HG03196 (cell line): ENCODE measurements at regions not wholly inside any gene's neighbourhood (a gene's known extent, or its start where the extent isn't known, plus 50 kb on each side); places are given as distances from the start of the nearest gene placed in this dataset.

ENCODE experiments used
- ATAC-seq: cut with Tn5 transposase; IDR thresholded peaks from one replicate; pipeline ENCODE4 v1.9.1; 2021; ENCODE audit not compliant: unreplicated experiment

DNA sequence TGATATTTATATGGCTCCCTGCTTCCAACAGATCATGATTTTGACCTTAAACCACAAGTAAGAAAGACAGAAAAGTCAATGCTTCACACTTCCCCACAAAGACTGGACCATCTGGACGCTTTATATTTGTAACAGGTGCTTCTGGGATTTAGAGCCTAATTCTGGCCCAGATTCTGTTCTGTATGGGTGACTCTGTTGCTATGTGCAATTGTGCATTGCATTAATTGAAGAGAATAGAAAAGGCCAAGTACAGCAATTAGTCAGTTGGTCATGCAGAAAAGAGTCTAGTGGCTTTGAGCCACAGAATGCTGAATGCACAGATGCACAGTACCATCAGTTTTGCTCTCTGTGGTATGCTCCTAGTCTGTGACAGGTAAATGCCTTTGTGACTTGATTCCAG, 657.4 kb upstream of the ATXN8OS start:
- no peak for ATAC-seq

DNA sequence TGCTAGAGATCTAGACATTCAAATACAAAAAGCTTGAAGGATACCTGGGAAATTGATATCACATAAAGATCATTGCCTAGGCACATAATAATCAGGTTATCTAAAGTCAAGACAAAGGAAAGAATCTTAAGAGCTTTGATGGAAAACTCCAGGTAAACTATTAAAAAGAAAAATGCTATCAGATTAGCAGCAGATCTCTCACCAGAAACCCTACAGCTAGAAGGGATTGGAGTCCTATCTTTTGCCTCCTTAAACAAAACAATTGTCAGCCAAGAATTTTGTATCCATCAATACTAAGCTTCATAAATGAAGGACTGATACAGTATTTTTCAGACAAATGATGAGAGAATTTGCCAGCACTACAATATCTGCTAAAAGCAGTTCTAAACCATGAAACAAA, 682.4 kb upstream of the ATXN8OS start:
- ATAC-seq, result no peak

DNA sequence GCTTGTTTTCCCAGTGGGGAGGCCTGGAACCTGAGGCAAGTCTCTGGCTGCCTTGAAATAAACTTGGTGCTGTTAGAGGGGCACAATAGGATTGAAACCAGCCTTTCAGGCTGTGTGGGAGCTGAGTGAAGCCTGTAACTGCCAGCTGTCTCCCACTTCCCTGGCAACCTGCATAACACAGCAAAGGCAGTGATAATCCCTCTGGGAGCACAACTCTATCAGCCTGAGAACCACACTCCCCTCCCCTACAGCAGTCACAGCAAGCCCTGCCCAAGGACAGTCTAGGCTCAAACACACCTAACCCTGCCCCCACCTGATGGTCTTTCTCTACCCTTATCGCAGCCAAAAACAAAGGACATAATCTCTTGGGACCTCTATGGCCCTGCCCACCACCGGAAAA, 683.8 kb upstream of the ATXN8OS start:
- ATAC-seq, result no peak

DNA sequence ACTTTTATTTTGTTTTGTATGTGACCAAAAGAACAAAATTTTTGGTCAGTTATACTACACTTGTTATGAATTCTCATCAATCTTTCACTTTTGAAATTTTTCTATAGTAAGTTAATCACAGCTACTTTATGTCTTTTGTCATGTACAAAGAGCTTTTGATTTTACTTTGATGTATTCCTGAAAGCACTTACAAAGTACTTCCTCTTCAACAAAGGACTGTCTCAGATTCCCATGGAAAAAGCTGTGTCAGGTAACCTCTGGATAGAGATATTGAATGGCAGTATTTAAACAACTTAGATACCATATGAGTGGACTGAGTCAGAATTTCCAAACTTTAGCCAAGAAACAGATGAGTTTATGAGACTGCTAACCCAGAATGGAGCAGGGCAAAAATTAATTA, 689.3 kb upstream of the ATXN8OS start:
- ATAC-seq, result no peak

DNA sequence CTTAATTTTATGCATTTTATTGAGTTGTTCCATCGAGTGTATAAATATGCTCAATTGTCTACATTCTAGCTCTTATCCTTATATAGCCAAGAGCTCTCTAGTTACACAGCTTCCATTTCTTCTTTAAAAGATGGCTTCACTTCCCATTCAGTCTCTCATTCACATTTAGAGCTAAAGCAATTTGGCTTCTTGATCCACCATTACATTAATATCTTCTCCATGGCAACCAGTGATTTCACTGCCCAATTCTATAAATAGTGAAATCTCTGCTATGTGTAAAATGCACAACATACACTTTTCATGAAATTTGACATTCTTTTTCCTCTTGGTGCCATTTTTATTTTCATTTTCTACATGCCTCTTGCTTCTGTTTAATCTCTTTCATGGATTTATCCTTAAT, 696.9 kb upstream of the ATXN8OS start:
- ATAC-seq, result no peak

DNA sequence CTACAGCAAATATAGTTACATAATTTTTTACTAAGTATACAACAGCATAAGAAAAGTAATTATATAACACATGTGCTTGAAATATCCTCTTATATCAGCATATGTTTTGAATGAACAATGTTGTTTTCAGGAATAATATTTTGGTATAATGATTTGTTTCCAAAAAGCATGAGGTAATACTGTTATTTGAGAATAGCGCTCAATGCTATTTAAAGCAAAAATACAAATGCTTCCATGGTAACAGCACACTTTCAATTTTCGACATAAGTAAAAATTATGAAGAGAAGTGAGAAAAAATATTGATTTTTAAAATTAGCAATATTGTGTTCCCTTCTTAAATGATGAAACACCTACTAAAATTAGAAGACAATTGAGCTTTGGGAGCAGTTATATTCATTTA, 715.9 kb upstream of the ATXN8OS start:
- ATAC-seq, result no peak

DNA sequence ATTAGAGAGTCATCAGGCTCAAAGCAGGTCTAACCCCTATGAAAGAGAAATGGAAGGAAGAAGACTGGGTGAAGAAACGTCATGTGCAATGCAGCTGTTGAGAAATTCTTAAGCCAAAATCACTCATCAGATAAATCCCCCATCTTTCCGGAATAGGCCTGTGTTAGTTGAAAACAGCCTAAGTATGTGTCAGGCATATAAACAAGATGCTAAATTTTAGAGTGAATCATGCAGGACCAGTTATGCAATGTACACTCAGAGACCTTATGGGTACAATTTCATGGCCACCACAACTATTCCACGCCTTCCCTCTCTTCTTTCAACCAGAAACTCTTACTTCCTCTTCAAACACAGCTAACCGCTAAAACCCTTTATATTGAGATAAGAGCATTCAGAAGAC, 717.7 kb upstream of the ATXN8OS start:
- ATAC-seq, result no peak

DNA sequence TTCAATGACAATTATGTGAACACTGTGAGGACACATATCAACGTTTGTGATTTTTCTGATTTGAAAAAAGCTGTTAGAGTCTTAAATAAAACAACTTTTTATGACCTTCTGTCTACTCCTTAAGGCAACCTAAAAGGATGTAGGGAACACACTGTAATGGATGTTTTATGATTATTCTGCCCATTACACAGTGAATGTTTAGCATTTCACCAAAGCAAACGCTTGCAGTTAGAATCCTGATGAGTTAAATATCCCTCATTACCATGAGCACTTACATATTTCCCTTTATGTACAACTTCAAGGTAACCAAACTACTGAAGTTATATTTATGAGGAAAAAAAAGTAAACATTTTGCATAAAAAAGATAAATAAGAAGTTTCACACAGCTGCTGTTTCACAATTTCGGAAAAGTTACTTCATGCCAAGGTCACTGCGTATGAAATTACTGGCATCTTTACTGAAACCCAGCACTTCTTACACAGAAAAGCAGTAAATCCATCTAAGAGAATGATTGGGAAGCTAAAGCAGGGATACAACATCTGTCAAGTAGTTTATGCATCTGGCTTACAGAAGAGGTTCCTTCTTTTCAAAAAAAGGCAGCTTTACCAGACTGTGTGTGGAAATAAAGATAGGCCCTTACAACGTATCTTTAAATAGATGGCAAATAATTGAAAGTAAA, 733.7 kb upstream of the ATXN8OS start:
- no peak for ATAC-seq

DNA sequence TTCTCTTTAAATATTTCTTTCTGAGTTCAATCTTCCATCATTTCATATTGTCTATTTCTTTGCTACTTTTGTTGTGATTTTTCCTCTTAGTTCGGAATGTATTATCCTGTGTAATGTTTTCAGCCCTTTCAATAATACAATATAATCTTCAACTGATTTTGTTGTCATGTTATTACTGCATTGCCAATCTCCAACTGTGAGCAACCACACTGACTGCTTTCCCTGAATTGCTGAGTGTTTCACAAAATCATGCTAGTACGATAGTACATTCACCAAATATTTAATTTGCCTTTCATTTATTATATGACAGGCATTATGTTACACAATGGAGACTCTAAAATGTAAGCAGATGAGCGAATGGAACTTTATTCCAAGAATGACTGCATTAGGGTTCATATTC, 744.3 kb upstream of the ATXN8OS start:
- ATAC-seq, result no peak

DNA sequence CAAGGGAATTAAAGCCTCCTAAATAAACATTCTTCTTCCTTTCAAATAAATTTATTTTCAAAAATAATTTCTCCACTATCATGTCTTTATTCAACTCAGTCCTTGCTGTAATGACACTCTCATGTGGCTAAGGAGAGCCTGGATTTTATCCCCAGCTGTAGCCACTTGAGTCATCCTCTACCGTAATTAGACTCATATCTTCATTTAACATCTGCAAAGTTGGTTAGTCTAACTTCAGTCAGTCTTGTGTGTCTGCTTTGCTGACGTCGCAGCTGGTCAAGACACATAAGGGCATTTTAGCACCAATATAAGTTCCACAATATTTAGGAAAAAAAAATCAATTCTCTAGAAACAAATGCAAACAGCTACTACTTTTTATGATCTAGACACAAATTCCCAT, 776.4 kb upstream of the ATXN8OS start:
- no peak for ATAC-seq

DNA sequence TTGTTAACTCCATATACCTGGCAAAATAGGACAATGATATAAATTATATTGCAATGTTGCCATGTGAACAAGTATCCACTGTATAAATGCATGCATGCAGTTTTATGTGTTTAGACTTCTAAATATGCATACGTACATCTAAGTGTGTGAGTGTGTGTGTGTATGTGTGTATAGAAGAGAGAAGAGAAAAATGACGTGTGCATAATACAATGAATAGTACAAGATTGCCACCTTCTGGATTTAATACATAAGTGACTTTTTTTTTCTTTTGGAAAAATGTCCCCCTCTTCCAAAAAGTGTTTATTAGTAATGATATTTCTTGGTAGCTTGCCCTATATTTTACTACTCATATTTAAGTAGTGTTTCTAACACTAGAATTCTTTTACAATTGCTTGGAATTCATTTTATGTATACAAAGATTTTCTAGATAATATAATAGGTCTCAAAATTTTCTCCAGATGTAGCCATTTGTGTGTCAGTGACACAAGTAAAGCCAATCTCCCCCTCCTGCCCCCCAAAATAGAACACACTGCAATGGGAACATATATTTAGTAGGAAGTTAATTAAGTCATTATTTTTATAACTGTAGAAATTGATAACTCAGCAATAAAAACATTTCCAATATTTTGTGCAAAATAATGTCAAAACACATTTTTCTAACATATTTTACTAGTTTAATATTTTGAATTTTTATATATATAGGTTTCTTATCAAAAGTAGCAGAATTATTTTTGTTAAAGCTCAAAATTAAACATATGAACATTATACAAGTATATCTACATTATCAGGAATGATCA, 783.3 kb upstream of the ATXN8OS start:
- no peak for ATAC-seq

DNA sequence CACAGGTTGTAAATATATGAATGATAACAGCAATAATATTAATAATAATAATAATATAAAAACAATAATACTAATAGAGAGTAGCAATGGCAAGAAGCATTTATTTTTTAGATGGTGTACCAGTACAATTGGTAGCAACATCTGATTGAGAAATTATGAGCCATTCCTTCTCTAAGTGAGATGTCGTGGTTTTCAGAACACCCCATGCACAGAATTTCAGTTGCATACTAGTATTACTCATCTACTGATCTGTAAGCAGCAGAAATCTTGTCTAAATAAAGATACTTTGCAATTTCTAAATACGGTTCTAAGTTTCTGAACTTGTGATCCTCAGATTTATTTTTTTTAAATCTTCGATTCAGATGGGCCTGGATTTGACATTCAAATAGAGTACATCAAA, 788.0 kb upstream of the ATXN8OS start:
- ATAC-seq, result no peak

DNA sequence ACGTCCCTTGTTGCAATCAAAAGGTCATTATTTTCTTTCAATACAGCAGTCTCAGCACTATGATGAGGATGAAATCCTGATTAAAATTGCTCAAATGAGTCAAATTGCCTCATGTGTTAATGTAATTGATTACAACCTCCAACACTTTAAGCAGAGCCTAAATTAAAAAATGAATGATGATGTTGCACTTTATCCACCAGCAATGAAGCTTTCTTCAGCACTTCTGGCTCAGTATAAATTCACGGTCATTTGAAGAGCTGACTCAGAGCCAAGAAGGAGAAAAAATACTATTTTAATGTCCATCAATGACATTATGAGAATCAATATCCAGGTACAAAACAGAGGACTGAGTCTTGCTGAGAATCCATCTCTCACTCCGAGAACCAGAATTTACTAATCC, 792.6 kb upstream of the ATXN8OS start:
- ATAC-seq, result no peak

DNA sequence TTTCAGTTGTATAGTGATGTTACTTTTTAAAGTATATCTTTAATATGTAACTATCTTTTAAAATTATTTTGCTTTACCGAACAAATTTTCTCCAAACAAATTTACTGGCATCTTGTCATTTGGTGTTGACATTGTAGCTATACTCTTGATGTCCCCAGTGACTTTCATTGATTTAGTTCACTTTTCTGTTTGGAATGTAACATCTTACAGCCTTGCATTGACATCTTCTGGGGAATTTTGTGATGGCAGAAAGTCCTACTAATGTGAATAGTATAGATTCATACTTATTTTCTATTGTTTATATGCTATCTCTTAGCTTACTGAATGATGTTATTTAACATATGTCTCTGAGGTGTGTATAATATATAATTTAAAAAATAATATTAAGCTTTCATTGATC, 800.9 kb upstream of the ATXN8OS start:
- no peak for ATAC-seq

DNA sequence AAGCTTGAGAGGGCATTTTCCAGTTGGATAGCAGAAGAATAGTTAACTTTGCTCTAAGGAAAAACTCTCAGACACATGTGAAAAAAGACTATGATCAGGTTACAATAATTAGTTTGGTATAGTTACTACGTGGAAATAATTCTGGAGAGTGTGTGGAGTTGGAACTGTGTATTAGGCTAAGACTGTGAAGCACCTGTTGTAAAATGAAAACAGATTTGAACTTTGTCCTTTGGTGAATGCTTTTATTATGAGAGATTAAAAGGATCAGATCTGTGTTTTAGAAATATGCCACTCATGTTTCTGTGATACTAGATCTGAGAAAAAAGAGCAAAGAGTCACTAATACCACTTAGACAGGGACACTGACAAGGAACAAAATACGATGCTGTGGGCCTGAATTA, 807.5 kb upstream of the ATXN8OS start:
- ATAC-seq, result no peak

DNA sequence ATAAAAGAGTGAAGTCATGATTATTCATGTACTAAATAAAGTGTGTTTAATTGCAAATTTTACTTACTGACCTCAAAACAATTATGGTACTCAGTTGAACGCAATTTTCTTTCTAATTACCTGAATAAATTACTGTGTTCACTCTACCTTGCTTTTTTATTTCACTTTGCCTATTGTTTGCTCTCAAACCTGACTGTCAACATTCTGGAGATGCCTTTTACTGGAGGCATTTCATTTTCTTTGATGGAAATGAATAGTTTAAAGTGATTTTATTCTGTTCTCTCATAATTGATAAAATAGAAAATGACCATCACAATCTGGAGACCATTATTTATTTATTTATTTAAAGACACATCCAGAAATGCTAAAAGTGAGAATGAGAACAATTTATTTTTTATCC, 811.5 kb upstream of the ATXN8OS start:
- no peak for ATAC-seq

DNA sequence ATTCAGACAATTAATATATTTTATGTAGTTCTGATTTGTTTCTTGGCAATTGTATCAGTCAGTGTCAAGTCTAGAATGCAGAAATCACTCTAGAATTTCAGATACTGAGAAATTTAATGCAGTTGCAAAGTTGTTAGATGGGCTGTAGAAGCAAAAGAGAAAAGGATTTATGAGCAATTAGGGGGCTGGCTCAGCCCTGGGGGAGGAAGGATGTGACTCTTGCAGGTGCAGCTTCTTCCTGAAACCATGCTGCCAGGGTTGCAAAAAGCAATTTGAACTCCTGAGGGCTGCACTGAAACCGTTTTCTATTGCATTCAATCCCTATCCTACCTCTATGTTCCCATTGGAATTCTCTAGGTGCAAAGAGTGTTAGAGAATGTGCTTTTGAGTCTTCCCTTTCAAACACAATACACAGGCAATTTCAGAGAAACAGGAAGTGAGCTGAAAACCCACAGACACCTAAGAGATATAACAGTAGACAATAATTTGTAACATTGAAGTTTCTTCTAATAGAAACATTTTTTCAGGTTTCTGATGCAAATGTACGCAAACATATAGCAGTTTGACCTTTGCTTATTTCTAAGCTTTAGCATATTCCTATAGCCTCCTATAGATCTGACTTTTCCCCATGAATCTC, 814.7 kb upstream of the ATXN8OS start:
- ATAC-seq, result no peak

DNA sequence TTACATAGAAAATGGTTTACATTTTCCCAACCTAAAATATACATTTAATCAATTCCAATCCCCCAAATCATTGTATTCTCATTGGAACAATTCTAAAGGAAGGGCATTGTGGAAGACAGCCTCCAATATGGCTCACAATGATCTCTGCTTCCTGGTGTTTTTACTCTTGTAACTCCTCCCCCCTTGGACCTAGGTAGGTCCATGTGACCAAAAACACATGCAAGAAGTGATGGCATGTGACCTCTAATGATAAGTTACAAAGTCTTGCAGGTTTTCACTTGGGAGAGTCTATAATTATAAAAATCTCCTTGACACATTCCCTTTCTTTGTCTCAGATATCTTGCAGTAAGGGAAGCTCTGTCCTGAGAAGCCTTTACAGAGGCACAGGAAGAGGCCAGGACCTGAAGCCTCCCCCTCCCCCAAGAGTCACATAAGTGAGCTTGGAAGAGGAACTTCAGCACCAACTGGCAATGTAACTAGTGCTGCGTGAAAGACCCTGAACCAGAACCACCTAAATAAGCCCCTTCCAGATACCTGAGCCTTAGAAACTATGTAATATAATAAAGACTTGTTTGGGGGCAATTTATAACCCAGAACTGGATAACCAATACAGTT, 816.2 kb upstream of the ATXN8OS start:
- ATAC-seq, result no peak

DNA sequence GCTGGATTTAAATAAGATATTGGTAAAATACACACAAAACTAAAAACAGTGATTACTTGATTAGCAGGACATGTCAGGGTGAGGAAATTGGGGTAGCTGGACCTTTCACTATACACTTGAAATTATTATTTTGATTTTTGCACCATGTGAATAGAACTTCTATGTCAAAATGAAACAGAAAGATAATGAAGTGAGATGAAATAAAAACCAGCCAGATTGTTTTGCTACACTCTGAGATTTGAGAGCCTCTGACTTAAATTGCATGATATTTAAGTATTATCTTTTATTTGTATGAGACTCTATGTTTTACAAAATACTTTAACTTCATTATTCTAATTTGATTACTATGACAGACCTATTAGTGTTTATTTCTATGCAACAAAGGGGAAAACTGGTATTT, 819.6 kb upstream of the ATXN8OS start:
- no peak for ATAC-seq

DNA sequence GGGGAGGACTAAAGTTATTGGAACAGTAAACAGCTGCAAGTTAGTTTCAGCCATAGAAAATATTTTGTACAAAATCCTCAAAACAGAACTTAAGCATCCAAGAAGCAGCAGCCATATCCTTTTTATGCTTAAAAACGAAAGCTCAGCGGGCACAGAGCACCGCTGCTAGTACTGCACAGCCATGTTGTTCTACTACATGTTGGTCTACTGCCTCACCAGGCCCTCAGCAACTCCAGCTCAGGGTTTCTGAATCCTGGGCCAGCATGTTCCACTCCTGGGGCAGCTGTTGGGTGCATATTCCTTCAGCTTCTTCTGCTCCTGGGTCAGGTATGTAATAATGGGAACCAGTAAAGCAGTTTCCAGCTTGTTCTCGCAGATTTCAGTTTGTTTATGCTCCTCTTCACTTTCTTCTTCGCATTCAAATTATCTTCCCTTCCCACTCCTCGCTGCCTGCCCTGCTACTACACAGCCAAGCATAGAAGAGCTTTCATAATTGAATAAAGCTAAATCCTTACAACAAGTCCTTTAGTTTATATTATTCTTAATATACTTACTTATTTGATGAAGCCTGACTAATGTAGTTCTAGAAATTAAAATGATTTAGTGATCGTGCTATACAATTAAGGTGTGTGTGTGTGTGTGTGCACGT, 820.5 kb upstream of the ATXN8OS start:
- ATAC-seq, result no peak

DNA sequence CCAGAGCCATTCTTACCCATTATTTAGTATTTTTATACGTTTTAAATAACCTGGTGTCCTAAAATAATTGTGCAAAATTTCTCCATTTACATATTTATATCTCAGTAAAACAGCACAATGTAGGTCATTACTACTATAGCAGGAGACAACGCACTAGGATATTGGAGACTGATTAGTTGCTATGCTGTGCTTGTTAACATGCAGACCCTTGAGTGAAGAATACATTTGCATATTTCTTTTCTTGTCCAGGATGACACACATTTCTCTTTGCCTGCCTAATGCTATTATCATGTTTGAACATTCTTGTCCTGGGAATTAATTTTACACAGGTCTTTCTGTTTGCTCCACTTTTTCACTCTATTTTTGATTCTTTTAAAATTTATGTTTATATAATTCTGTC, 823.8 kb upstream of the ATXN8OS start:
- ATAC-seq, result no peak
